Uterus (tissue), 2 donors: ENCODE measurements at regions not wholly inside any gene's neighbourhood (a gene's known extent, or its start where the extent isn't known, plus 50 kb on each side); places are given as distances from the start of the nearest gene placed in this dataset.

ENCODE experiments used
- CTCF ChIP-seq, 4 experiments: fragments of 200-600 bp in 2 of 4; fragments of 450-650 bp in 2 of 4; sonication (generic) in 2 of 4; IDR thresholded peaks; one replicate each; pipeline ENCODE4 v1.5.1; 2016 to 2019; ENCODE audit warnings: antibody characterized with exemption in 4 of 4, mild to moderate bottlenecking in 2 of 4, moderate library complexity in 1 of 4
- POLR2A ChIP-seq, 2 donors: fragments of 450-650 bp; IDR thresholded peaks; one replicate each; pipeline ENCODE4 v1.6.1; 2016; ENCODE audit warnings: antibody characterized with exemption in 2 of 2, mild to moderate bottlenecking in 1 of 2, moderate library complexity in 1 of 2

- TF ChIP-seq CTCF (IDR thresholded peaks at IDR 0.05), result no peak
- TF ChIP-seq POLR2A (IDR thresholded peaks at IDR 0.05), result no peak
These were observed 465.0 kb downstream of the CCDC85A start for GRCh38 chr2:56648802-56649201.
